ENCODE measurements at regions not wholly inside any gene's neighbourhood (a gene's known extent, or its start where the extent isn't known, plus 50 kb on each side); places are given as distances from the start of the nearest gene placed in this dataset.

- no peak for DNase-seq (ENCODE audit: low read depth)
Observed at GRCh38 chr1:209324901-209325871, 258.3 kb upstream of the CAMK1G start.

GRCh38 chr1:209326076-209326475, 257.4 kb upstream of the CAMK1G start:
- DNase-seq (ENCODE audit: low read depth) = no peak
- no peak overlapping the region for H3K4me3 ChIP-seq (ENCODE audit: low read depth, low read length)

More at GRCh38 chr1:209324901-209325871, 258.3 kb upstream of the CAMK1G start:
- H3K4me3 ChIP-seq (ENCODE audit: low read depth, low read length) = no peak overlapping the region

- no peak for DNase-seq (ENCODE audit: low read depth)
- H3K4me3 ChIP-seq (ENCODE audit: low read depth, low read length) = no peak overlapping the region
Observed at GRCh38 chr1:209326831-209327230, 256.7 kb upstream of the CAMK1G start.

GRCh38 chr1:209328196-209328595, 255.3 kb upstream of the CAMK1G start:
- no peak overlapping the region for H3K4me3 ChIP-seq (ENCODE audit: low read depth, low read length)
- DNase-seq (ENCODE audit: low read depth) = no peak

- no peak overlapping the region for H3K4me3 ChIP-seq (ENCODE audit: low read depth, low read length)
- DNase-seq (ENCODE audit: low read depth) = no peak
Observed at GRCh38 chr1:209335178-209335577, 248.3 kb upstream of the CAMK1G start.

- DNase-seq (ENCODE audit: low read depth) = no peak
- no peak overlapping the region for H3K4me3 ChIP-seq (ENCODE audit: low read depth, low read length)
Observed at GRCh38 chr1:209341146-209341545, 242.4 kb upstream of the CAMK1G start.

- DNase-seq (ENCODE audit: low read depth) = no peak
- no peak overlapping the region for H3K4me3 ChIP-seq (ENCODE audit: low read depth, low read length)
Observed at GRCh38 chr1:209341673-209342420, 241.7 kb upstream of the CAMK1G start.

- no peak for DNase-seq (ENCODE audit: low read depth)
- no peak overlapping the region for H3K4me3 ChIP-seq (ENCODE audit: low read depth, low read length)
Observed at GRCh38 chr1:209342441-209343175, 240.9 kb upstream of the CAMK1G start.

- H3K4me3 ChIP-seq (ENCODE audit: low read depth, low read length) = no peak overlapping the region
- DNase-seq (ENCODE audit: low read depth) = no peak
Observed at GRCh38 chr1:209343511-209343910, 240.0 kb upstream of the CAMK1G start.

GRCh38 chr1:209344156-209344555, 239.4 kb upstream of the CAMK1G start:
- no peak overlapping the region for H3K4me3 ChIP-seq (ENCODE audit: low read depth, low read length)
- no peak for DNase-seq (ENCODE audit: low read depth)

- DNase-seq (ENCODE audit: low read depth) = peak; percentile 48
- no peak overlapping the region for H3K4me3 ChIP-seq (ENCODE audit: low read depth, low read length)
Observed at GRCh38 chr1:209349363-209350308, 233.9 kb upstream of the CAMK1G start.

- no peak overlapping the region for H3K4me3 ChIP-seq (ENCODE audit: low read depth, low read length)
- no peak for DNase-seq (ENCODE audit: low read depth)
Observed at GRCh38 chr1:209353053-209353452, 230.5 kb upstream of the CAMK1G start.

GRCh38 chr1:209354111-209354839, 229.2 kb upstream of the CAMK1G start:
- H3K4me3 ChIP-seq (ENCODE audit: low read depth, low read length) = no peak overlapping the region
- peak; percentile 76 for DNase-seq (ENCODE audit: low read depth)

- H3K4me3 ChIP-seq (ENCODE audit: low read depth, low read length) = no peak overlapping the region
- DNase-seq (ENCODE audit: low read depth) = no peak
Observed at GRCh38 chr1:209354840-209355165, 228.7 kb upstream of the CAMK1G start.

GRCh38 chr1:209355415-209355814, 228.1 kb upstream of the CAMK1G start:
- DNase-seq (ENCODE audit: low read depth) = no peak
- H3K4me3 ChIP-seq (ENCODE audit: low read depth, low read length) = no peak overlapping the region

GRCh38 chr1:209356976-209357377, 226.5 kb upstream of the CAMK1G start:
- H3K4me3 ChIP-seq (ENCODE audit: low read depth, low read length) = no peak overlapping the region
- DNase-seq (ENCODE audit: low read depth) = no peak

GRCh38 chr1:209363112-209363511, 220.4 kb upstream of the CAMK1G start:
- H3K4me3 ChIP-seq (ENCODE audit: low read depth, low read length) = no peak overlapping the region
- DNase-seq (ENCODE audit: low read depth) = no peak

GRCh38 chr1:209364716-209365115, 218.8 kb upstream of the CAMK1G start:
- H3K4me3 ChIP-seq (ENCODE audit: low read depth, low read length) = no peak overlapping the region
- DNase-seq (ENCODE audit: low read depth) = no peak
